A673 (cell line): ENCODE measurements at regions not wholly inside any gene's neighbourhood (a gene's known extent, or its start where the extent isn't known, plus 50 kb on each side); places are given as distances from the start of the nearest gene placed in this dataset.

Experiments used
- BruUV-seq: library from RNA; stranded (reverse); fragments of 400-500 nt; replicated peaks from 2 replicates; lab custom pipeline; 2021; lab: Mats Ljungman, UMichigan
- CTCF ChIA-PET: fragments of 300-600 bp; sonication (Branson Sonifier 250); formaldehyde crosslinking; loops from one replicate; lab custom pipeline; 2022; ENCODE audit warnings: antibody characterized with exemption; lab: Charles Lee
- POLR2A ChIA-PET: fragments of 300-600 bp; sonication (Branson Sonifier 250); formaldehyde crosslinking; loops from one replicate; lab custom pipeline; 2022; ENCODE audit warnings: antibody characterized with exemption; ENCODE audit not compliant: low non-redundant PET; lab: Charles Lee
- DNase-seq: peaks from one replicate; pipeline ENCODE4 v3.0.0-alpha.2; 2015; ENCODE audit warnings: low spot score
- H3K27ac ChIP-seq: fragments of 200-600 bp; sonication (generic); 2 replicates; pipeline ENCODE4 v1.5.1; 2016; ENCODE audit warnings: mixed run types, low read depth, mild to moderate bottlenecking, mixed read lengths, antibody characterized with exemption, low read length; ENCODE audit not compliant: poor library complexity, severe bottlenecking
- H3K27me3 ChIP-seq: fragments of 200-600 bp; sonication (generic); replicated peaks from 2 replicates; pipeline ENCODE4 v1.6.1; 2017; ENCODE audit warnings: mixed run types, low read depth, mild to moderate bottlenecking, mixed read lengths, antibody characterized with exemption, low read length; ENCODE audit not compliant: insufficient read depth, poor library complexity
- H3K36me3 ChIP-seq: fragments of 200-600 bp; sonication (generic); 2 replicates; pipeline ENCODE4 v1.6.1; 2016; ENCODE audit warnings: mixed run types, mild to moderate bottlenecking, mixed read lengths, antibody characterized with exemption, low read length; ENCODE audit not compliant: insufficient read depth, poor library complexity, severe bottlenecking
- H3K4me1 ChIP-seq: fragments of 200-600 bp; sonication (generic); 2 replicates; pipeline ENCODE4 v1.6.1; 2017; ENCODE audit warnings: mixed run types, mild to moderate bottlenecking, mixed read lengths, antibody characterized with exemption, low read length; ENCODE audit not compliant: insufficient read depth, poor library complexity, severe bottlenecking
- H3K4me3 ChIP-seq: fragments of 200-600 bp; sonication (generic); 2 replicates; pipeline ENCODE4 v1.5.1; 2016; ENCODE audit warnings: low read depth, mixed run types, mild to moderate bottlenecking, mixed read lengths, low read length; ENCODE audit not compliant: poor library complexity, severe bottlenecking
- H3K9me3 ChIP-seq: fragments of 200-600 bp; sonication (generic); 2 replicates; pipeline ENCODE4 v1.6.1; 2016; ENCODE audit warnings: mixed run types, low read depth, mild to moderate bottlenecking, mixed read lengths, antibody characterized with exemption, low read length; ENCODE audit not compliant: poor library complexity, severe bottlenecking
- EZH2 ChIP-seq: fragments of 200-600 bp; sonication (generic); IDR thresholded peaks from 2 replicates; pipeline ENCODE4 v1.6.1; 2017; ENCODE audit warnings: borderline replicate concordance, low read depth, mild to moderate bottlenecking, mixed read lengths, antibody characterized with exemption, low read length; ENCODE audit not compliant: poor library complexity, severe bottlenecking
- intact Hi-C: fragments of 100-400 bp; cut with micrococcal nuclease; formaldehyde crosslinking; loops from one replicate; pipeline ENCODE4 v1.10.0; 2022; ENCODE audit not compliant: unreplicated experiment
- TF ChIP-seq, protein P1 (sequence below): fragments of 300-800, 200-600 bp; sonication (generic); conservative IDR thresholded peaks from 2 replicates; pipeline ENCODE4 v1.5.1; 2017; ENCODE audit warnings: low read depth, mild to moderate bottlenecking, antibody characterized with exemption, low read length, moderate library complexity, mixed read lengths

GRCh38 chr14:99029145-99029915 lies 242.7 kb downstream of the BCL11B start:
- no TSS peak for BruUV-seq
- TF ChIP-seq, protein P1, sequence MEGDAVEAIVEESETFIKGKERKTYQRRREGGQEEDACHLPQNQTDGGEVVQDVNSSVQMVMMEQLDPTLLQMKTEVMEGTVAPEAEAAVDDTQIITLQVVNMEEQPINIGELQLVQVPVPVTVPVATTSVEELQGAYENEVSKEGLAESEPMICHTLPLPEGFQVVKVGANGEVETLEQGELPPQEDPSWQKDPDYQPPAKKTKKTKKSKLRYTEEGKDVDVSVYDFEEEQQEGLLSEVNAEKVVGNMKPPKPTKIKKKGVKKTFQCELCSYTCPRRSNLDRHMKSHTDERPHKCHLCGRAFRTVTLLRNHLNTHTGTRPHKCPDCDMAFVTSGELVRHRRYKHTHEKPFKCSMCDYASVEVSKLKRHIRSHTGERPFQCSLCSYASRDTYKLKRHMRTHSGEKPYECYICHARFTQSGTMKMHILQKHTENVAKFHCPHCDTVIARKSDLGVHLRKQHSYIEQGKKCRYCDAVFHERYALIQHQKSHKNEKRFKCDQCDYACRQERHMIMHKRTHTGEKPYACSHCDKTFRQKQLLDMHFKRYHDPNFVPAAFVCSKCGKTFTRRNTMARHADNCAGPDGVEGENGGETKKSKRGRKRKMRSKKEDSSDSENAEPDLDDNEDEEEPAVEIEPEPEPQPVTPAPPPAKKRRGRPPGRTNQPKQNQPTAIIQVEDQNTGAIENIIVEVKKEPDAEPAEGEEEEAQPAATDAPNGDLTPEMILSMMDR = no peak
- TF ChIP-seq EZH2 = no peak
- POLR2A ChIA-PET = no interaction called here
- no peaks in the 10 kb centered on the region for H3K4me1 ChIP-seq
- H3K27me3 ChIP-seq = no peaks in the 10 kb centered on the region
- intact Hi-C loops = loop anchor here (5.0 kb wide), 1 partner anchor 117 kb away; no protein-coding TSS in a partner anchor
- no peaks in the 10 kb centered on the region for H3K9me3 ChIP-seq
- no peak overlapping the region for H3K27ac ChIP-seq
- no peak for DNase-seq
- no peak overlapping the region for H3K4me3 ChIP-seq
- no peaks in the 10 kb centered on the region for H3K36me3 ChIP-seq
- CTCF ChIA-PET = no interaction called here

DNA sequence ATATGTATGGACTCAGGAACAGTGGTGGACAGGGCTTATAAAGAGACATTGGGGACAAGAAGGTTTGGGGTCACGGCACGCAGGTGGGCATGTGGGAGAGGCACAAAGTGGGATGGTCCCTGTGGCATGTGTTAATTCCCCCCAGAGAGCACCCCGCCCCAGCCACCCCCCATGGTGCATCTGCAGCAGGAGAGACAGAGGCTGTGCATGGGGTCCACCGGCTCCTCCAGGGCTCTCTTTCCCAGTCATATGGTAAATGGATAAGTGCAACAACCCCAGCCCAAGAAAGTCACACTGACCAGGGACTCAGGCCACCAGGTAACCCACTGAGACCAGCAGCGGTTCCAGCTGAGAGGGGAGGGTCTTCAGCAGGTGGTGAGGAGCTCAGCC lies 242.1 kb downstream of the BCL11B start:
- intact Hi-C loops = loop anchor here (5.0 kb wide), 1 partner anchor 118 kb away; no protein-coding TSS in a partner anchor
- no TSS peak for BruUV-seq

GRCh38 chr14:99030454-99030853 lies 241.5 kb downstream of the BCL11B start:
- TF ChIP-seq, protein P1 = no peak
- no peak for TF ChIP-seq EZH2
- Histone ChIP-seq H3K4me3 (no peak overlapping the region), H3K27me3 (no peaks in the 10 kb centered on the region), H3K4me1 (no peaks in the 10 kb centered on the region), H3K9me3 (no peaks in the 10 kb centered on the region), H3K36me3 (no peaks in the 10 kb centered on the region), H3K27ac (no peak overlapping the region)
- CTCF ChIA-PET = no interaction called here
- intact Hi-C loops = no loop called here
- DNase-seq = no peak
- POLR2A ChIA-PET = no interaction called here
- no TSS peak for BruUV-seq

More for the DNA sequence above, 242.1 kb downstream of the BCL11B start:
- POLR2A ChIA-PET = no interaction called here
- H3K4me3 ChIP-seq = no peak overlapping the region
- no peaks in the 10 kb centered on the region for H3K36me3 ChIP-seq
- H3K9me3 ChIP-seq = no peaks in the 10 kb centered on the region
- no peak for DNase-seq
- no peaks in the 10 kb centered on the region for H3K4me1 ChIP-seq
- CTCF ChIA-PET = no interaction called here
- no peaks in the 10 kb centered on the region for H3K27me3 ChIP-seq
- H3K27ac ChIP-seq = no peak overlapping the region
- TF ChIP-seq, protein P1 = no peak
- no peak for TF ChIP-seq EZH2
